ENCODE measurements at regions not wholly inside any gene's neighbourhood (a gene's known extent, or its start where the extent isn't known, plus 50 kb on each side); places are given as distances from the start of the nearest gene placed in this dataset.

DNA sequence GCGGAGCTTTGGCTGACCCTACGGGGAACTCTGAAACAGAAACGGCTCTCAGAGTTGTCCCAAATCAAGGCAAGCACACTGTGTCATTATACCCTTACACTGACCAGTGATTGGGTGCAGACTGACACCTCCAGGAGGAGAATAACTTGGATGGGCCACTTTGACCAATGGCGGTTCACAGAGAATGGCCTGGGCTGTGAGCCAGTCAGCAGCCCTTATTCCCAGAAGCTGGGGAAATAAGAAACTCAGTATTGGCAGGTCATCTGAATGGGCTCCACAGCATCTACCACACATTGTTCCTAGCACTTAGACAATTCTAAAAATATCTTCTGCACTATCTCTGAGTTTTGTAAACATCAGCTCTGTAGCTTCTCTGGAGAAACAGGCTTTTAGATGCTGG is 265.2 kb downstream of the ADGRL2 start:
- TF ChIP-seq POLR2AphosphoS5 (IDR thresholded peaks at IDR 0.05) (no peak), EP300 (IDR thresholded peaks at IDR 0.05) (no peak), POLR2A (IDR thresholded peaks at IDR 0.05) (no peak)
- TF ChIP-seq, protein P1, sequence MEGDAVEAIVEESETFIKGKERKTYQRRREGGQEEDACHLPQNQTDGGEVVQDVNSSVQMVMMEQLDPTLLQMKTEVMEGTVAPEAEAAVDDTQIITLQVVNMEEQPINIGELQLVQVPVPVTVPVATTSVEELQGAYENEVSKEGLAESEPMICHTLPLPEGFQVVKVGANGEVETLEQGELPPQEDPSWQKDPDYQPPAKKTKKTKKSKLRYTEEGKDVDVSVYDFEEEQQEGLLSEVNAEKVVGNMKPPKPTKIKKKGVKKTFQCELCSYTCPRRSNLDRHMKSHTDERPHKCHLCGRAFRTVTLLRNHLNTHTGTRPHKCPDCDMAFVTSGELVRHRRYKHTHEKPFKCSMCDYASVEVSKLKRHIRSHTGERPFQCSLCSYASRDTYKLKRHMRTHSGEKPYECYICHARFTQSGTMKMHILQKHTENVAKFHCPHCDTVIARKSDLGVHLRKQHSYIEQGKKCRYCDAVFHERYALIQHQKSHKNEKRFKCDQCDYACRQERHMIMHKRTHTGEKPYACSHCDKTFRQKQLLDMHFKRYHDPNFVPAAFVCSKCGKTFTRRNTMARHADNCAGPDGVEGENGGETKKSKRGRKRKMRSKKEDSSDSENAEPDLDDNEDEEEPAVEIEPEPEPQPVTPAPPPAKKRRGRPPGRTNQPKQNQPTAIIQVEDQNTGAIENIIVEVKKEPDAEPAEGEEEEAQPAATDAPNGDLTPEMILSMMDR (IDR thresholded peaks at IDR 0.05), result no peak

Measured in stomach (tissue), 4 donors.